BE2C (cell line): ENCODE measurements at regions not wholly inside any gene's neighbourhood (a gene's known extent, or its start where the extent isn't known, plus 50 kb on each side); places are given as distances from the start of the nearest gene placed in this dataset.

Experiments
- DNase-seq: peaks from one replicate; pipeline ENCODE4 v3.0.0-alpha.2; 2020
- H3K27me3 ChIP-seq: fragments of 250-450 bp; sonication (Bioruptor Pico); 2 replicates; pipeline ENCODE4 v1.5.1; 2020; ENCODE audit warnings: mild to moderate bottlenecking
- H3K36me3 ChIP-seq: fragments of 250-450 bp; sonication (Bioruptor Pico); 2 replicates; pipeline ENCODE4 v1.5.1; 2020; ENCODE audit warnings: mild to moderate bottlenecking
- H3K4me1 ChIP-seq: fragments of 250-450 bp; sonication (Bioruptor Pico); 2 replicates; pipeline ENCODE4 v1.5.1; 2020
- H3K4me3 ChIP-seq: 2 replicates; pipeline ENCODE4 v1.5.1; 2011; ENCODE audit warnings: low read depth, low read length
- H3K9me3 ChIP-seq: fragments of 250-450 bp; sonication (Bioruptor Pico); 2 replicates; pipeline ENCODE4 v1.5.1; 2020
- CTCF ChIP-seq: IDR thresholded peaks from 2 replicates; pipeline ENCODE4 v1.5.1; 2012; ENCODE audit warnings: mild to moderate bottlenecking, low read depth, low read length

- DNase-seq: no peak
- no peaks in the 10 kb centered on the region for H3K27me3 ChIP-seq
- no peak overlapping the region for H3K4me3 ChIP-seq
- TF ChIP-seq CTCF: no peak
- no peaks in the 10 kb centered on the region for H3K9me3 ChIP-seq
- H3K36me3 ChIP-seq: no peaks in the 10 kb centered on the region
- H3K4me1 ChIP-seq: no peaks in the 10 kb centered on the region
Measured at GRCh38 chr14:89640141-89640540, 223.1 kb upstream of the FOXN3 start.

GRCh38 chr14:89639687-89640086, 222.7 kb upstream of the FOXN3 start:
- no peaks in the 10 kb centered on the region for H3K27me3 ChIP-seq
- no peak for DNase-seq
- no peaks in the 10 kb centered on the region for H3K9me3 ChIP-seq
- H3K4me1 ChIP-seq: no peaks in the 10 kb centered on the region
- no peak for TF ChIP-seq CTCF
- no peak overlapping the region for H3K4me3 ChIP-seq
- H3K36me3 ChIP-seq: no peaks in the 10 kb centered on the region

GRCh38 chr14:89638891-89639290, 221.9 kb upstream of the FOXN3 start:
- no peaks in the 10 kb centered on the region for H3K4me1 ChIP-seq
- no peak overlapping the region for H3K4me3 ChIP-seq
- no peak for DNase-seq
- no peaks in the 10 kb centered on the region for H3K36me3 ChIP-seq
- H3K9me3 ChIP-seq: no peaks in the 10 kb centered on the region
- no peak for TF ChIP-seq CTCF
- H3K27me3 ChIP-seq: no peaks in the 10 kb centered on the region

GRCh38 chr14:89637581-89637980, 220.5 kb upstream of the FOXN3 start:
- no peaks in the 10 kb centered on the region for H3K27me3 ChIP-seq
- no peak for DNase-seq
- no peaks in the 10 kb centered on the region for H3K4me1 ChIP-seq
- H3K9me3 ChIP-seq: no peaks in the 10 kb centered on the region
- no peak for TF ChIP-seq CTCF
- H3K36me3 ChIP-seq: no peaks in the 10 kb centered on the region
- H3K4me3 ChIP-seq: no peak overlapping the region

GRCh38 chr14:89635615-89636014, 218.6 kb upstream of the FOXN3 start:
- no peak overlapping the region for H3K4me3 ChIP-seq
- no peak for DNase-seq
- no peaks in the 10 kb centered on the region for H3K27me3 ChIP-seq
- no peaks in the 10 kb centered on the region for H3K9me3 ChIP-seq
- H3K4me1 ChIP-seq: no peaks in the 10 kb centered on the region
- no peaks in the 10 kb centered on the region for H3K36me3 ChIP-seq
- no peak for TF ChIP-seq CTCF

GRCh38 chr14:89634037-89634436, 217.0 kb upstream of the FOXN3 start:
- Histone ChIP-seq H3K4me3 (no peak overlapping the region), H3K36me3 (no peaks in the 10 kb centered on the region), H3K27me3 (no peaks in the 10 kb centered on the region), H3K9me3 (no peaks in the 10 kb centered on the region), H3K4me1 (no peaks in the 10 kb centered on the region)
- DNase-seq: no peak
- no peak for TF ChIP-seq CTCF
